Kidney (tissue), 13 donors: ENCODE measurements at regions not wholly inside any gene's neighbourhood (a gene's known extent, or its start where the extent isn't known, plus 50 kb on each side); places are given as distances from the start of the nearest gene placed in this dataset.

Source experiments
- DNase-seq, 5 donors: peaks; one replicate each; pipeline ENCODE4 v3.0.0-alpha.2; 2013 to 2020
- FAIRE-seq: peaks from 2 replicates; lab custom pipeline; 2012; peaks lifted over from hg19 to GRCh38; lab: Jason Lieb, UNC
- H3K27ac ChIP-seq, 2 donors: one replicate each; pipeline ENCODE4 v1.7.0; 2013; ENCODE audit warnings: low read depth in 2 of 2, low read length in 2 of 2, inconsistent platforms in 1 of 2
- H3K27me3 ChIP-seq: one replicate; pipeline ENCODE4 v1.7.1; 2013; ENCODE audit warnings: low read length, inconsistent platforms; ENCODE audit not compliant: control insufficient read depth, insufficient read depth
- H3K36me3 ChIP-seq, 3 donors: one replicate each; pipeline versions ENCODE4 v1.7.0 to v1.7.1; 2013; ENCODE audit warnings: low read length in 3 of 3, control low read depth in 1 of 3, inconsistent platforms in 1 of 3; ENCODE audit not compliant: insufficient read depth in 3 of 3, control insufficient read depth in 2 of 3
- H3K4me1 ChIP-seq, 3 donors: one replicate each; pipeline versions ENCODE4 v1.7.0 to v1.7.1; 2013; ENCODE audit warnings: low read length in 3 of 3, inconsistent platforms in 1 of 3, low read depth in 1 of 3; ENCODE audit not compliant: control insufficient read depth in 2 of 3, insufficient read depth in 2 of 3
- H3K4me3 ChIP-seq, 3 donors: one replicate each; pipeline versions ENCODE4 v1.7.0 to v1.8.1; 2013; ENCODE audit warnings: low read length in 3 of 3, control low read depth in 1 of 3, inconsistent platforms in 1 of 3
- H3K9ac ChIP-seq, 3 donors: one replicate each; pipeline versions ENCODE4 v1.7.0 to v1.7.1; 2013; ENCODE audit warnings: low read length in 3 of 3, control low read depth in 1 of 3, inconsistent platforms in 1 of 3
- H3K9me3 ChIP-seq, 3 donors: one replicate each; pipeline versions ENCODE4 v1.7.0 to v1.7.1; 2013; ENCODE audit warnings: low read length in 3 of 3, control low read depth in 1 of 3, inconsistent platforms in 1 of 3; ENCODE audit not compliant: control insufficient read depth in 2 of 3, insufficient read depth in 1 of 3
- CTCF ChIP-seq: IDR thresholded peaks from 3 replicates; pipeline ENCODE4 v1.5.1; 2012; ENCODE audit warnings: mild to moderate bottlenecking, moderate library complexity, borderline replicate concordance; ENCODE audit not compliant: insufficient read depth; ENCODE audit errors: extremely low read depth
- intact Hi-C: fragments of 100-400 bp; cut with DNase I; formaldehyde crosslinking; loops from one replicate; pipeline ENCODE4 v1.11.1; 2022
- donor health status: control.
- donor health status: control.
- donor health status: control.
- donor health status: control.
- donor health status: control.
- donor health status: DM: yes; HTN: yes; CAD: no.
- donor health status: Normal renal cell carcinoma (clear cell type).

- no peaks in the 10 kb centered on the region for H3K9me3 ChIP-seq
- intact Hi-C loops: no loop called here
- no peak overlapping the region for H3K9ac ChIP-seq
- H3K4me1 ChIP-seq: peaks cover 0 to 5% (median 0%) of the 10 kb centered on the region in 3 donors
- no peak for TF ChIP-seq CTCF
- no peak for FAIRE-seq
- H3K4me3 ChIP-seq: no peak overlapping the region
- H3K36me3 ChIP-seq: no peaks in the 10 kb centered on the region
- H3K27me3 ChIP-seq: no peaks in the 10 kb centered on the region
- no peak overlapping the region for H3K27ac ChIP-seq
- DNase-seq: peak in 2 of 5 donors; percentile 37 to 62
Observed at GRCh38 chr10:33112831-33113455, 154.9 kb upstream of the ITGB1 start.

GRCh38 chr10:33111488-33112051 lies 153.5 kb upstream of the ITGB1 start:
- Histone ChIP-seq H3K27me3 (no peaks in the 10 kb centered on the region), H3K4me1 (peaks cover 0 to 5% (median 0%) of the 10 kb centered on the region in 3 donors), H3K27ac (no peak overlapping the region), H3K36me3 (no peaks in the 10 kb centered on the region), H3K4me3 (no peak overlapping the region), H3K9ac (no peak overlapping the region), H3K9me3 (no peaks in the 10 kb centered on the region)
- no peak for TF ChIP-seq CTCF
- intact Hi-C loops: no loop called here
- no peak for DNase-seq
- FAIRE-seq: no peak

GRCh38 chr10:33109788-33110469 lies 151.9 kb upstream of the ITGB1 start:
- no peaks in the 10 kb centered on the region for H3K4me1 ChIP-seq
- H3K36me3 ChIP-seq: no peaks in the 10 kb centered on the region
- no peak overlapping the region for H3K9ac ChIP-seq
- intact Hi-C loops: no loop called here
- H3K27ac ChIP-seq: no peak overlapping the region
- FAIRE-seq (no peak), DNase-seq (no peak)
- H3K27me3 ChIP-seq: no peaks in the 10 kb centered on the region
- TF ChIP-seq CTCF: no peak
- H3K4me3 ChIP-seq: no peak overlapping the region
- H3K9me3 ChIP-seq: no peaks in the 10 kb centered on the region
